ENCODE measurements at regions not wholly inside any gene's neighbourhood (a gene's known extent, or its start where the extent isn't known, plus 50 kb on each side); places are given as distances from the start of the nearest gene placed in this dataset.

- no peak overlapping the region for H3K27ac ChIP-seq (ENCODE audit: low read depth, low read length)
- H3K4me1 ChIP-seq (ENCODE audit: control insufficient read depth, insufficient read depth, low read length), result peaks cover 10% of the 10 kb centered on the region
- no peak overlapping the region for H3K4me3 ChIP-seq (ENCODE audit: low read depth, low read length)
- H3K27me3 ChIP-seq (ENCODE audit: control insufficient read depth, insufficient read depth, low read length), result no peaks in the 10 kb centered on the region
- no peaks in the 10 kb centered on the region for H3K9me3 ChIP-seq (ENCODE audit: control insufficient read depth, insufficient read depth, low read depth, low read length)
- H3K9ac ChIP-seq (ENCODE audit: low read length), result no peak overlapping the region
- H3K36me3 ChIP-seq (ENCODE audit: control insufficient read depth, insufficient read depth, low read length), result no peaks in the 10 kb centered on the region
These were observed 845.4 kb downstream of the HACE1 start for GRCh38 chr6:104014163-104014959.

- peaks cover 10% of the 10 kb centered on the region for H3K4me1 ChIP-seq (ENCODE audit: control insufficient read depth, insufficient read depth, low read length)
- no peaks in the 10 kb centered on the region for H3K36me3 ChIP-seq (ENCODE audit: control insufficient read depth, insufficient read depth, low read length)
- H3K9me3 ChIP-seq (ENCODE audit: control insufficient read depth, insufficient read depth, low read depth, low read length), result no peaks in the 10 kb centered on the region
- H3K9ac ChIP-seq (ENCODE audit: low read length), result no peak overlapping the region
- H3K4me3 ChIP-seq (ENCODE audit: low read depth, low read length), result no peak overlapping the region
- no peak overlapping the region for H3K27ac ChIP-seq (ENCODE audit: low read depth, low read length)
- H3K27me3 ChIP-seq (ENCODE audit: control insufficient read depth, insufficient read depth, low read length), result no peaks in the 10 kb centered on the region
These were observed 846.3 kb downstream of the HACE1 start for GRCh38 chr6:104013312-104013971.

- no peak overlapping the region for H3K27ac ChIP-seq (ENCODE audit: low read depth, low read length)
- H3K27me3 ChIP-seq (ENCODE audit: control insufficient read depth, insufficient read depth, low read length), result no peaks in the 10 kb centered on the region
- no peak overlapping the region for H3K9ac ChIP-seq (ENCODE audit: low read length)
- H3K4me3 ChIP-seq (ENCODE audit: low read depth, low read length), result no peak overlapping the region
- peaks cover 10% of the 10 kb centered on the region for H3K4me1 ChIP-seq (ENCODE audit: control insufficient read depth, insufficient read depth, low read length)
- H3K36me3 ChIP-seq (ENCODE audit: control insufficient read depth, insufficient read depth, low read length), result no peaks in the 10 kb centered on the region
- H3K9me3 ChIP-seq (ENCODE audit: control insufficient read depth, insufficient read depth, low read depth, low read length), result no peaks in the 10 kb centered on the region
These were observed 848.8 kb downstream of the HACE1 start for GRCh38 chr6:104010897-104011296.

- no peak overlapping the region for H3K27ac ChIP-seq (ENCODE audit: low read depth, low read length)
- no peak overlapping the region for H3K4me3 ChIP-seq (ENCODE audit: low read depth, low read length)
- no peak overlapping the region for H3K9ac ChIP-seq (ENCODE audit: low read length)
- H3K27me3 ChIP-seq (ENCODE audit: control insufficient read depth, insufficient read depth, low read length), result no peaks in the 10 kb centered on the region
- no peaks in the 10 kb centered on the region for H3K36me3 ChIP-seq (ENCODE audit: control insufficient read depth, insufficient read depth, low read length)
- no peaks in the 10 kb centered on the region for H3K9me3 ChIP-seq (ENCODE audit: control insufficient read depth, insufficient read depth, low read depth, low read length)
- H3K4me1 ChIP-seq (ENCODE audit: control insufficient read depth, insufficient read depth, low read length), result no peaks in the 10 kb centered on the region
These were observed 855.8 kb downstream of the HACE1 start for GRCh38 chr6:104003803-104004516.

- no peak overlapping the region for H3K4me3 ChIP-seq (ENCODE audit: low read depth, low read length)
- H3K27ac ChIP-seq (ENCODE audit: low read depth, low read length), result no peak overlapping the region
- no peaks in the 10 kb centered on the region for H3K27me3 ChIP-seq (ENCODE audit: control insufficient read depth, insufficient read depth, low read length)
These were observed 864.1 kb downstream of the HACE1 start for GRCh38 chr6:103995571-103995970.

GRCh38 chr6:103983860-103984259, 875.9 kb downstream of the HACE1 start:
- no peaks in the 10 kb centered on the region for H3K36me3 ChIP-seq (ENCODE audit: control insufficient read depth, insufficient read depth, low read length)
- no peaks in the 10 kb centered on the region for H3K4me1 ChIP-seq (ENCODE audit: control insufficient read depth, insufficient read depth, low read length)
- H3K27me3 ChIP-seq (ENCODE audit: control insufficient read depth, insufficient read depth, low read length), result no peaks in the 10 kb centered on the region
- H3K9ac ChIP-seq (ENCODE audit: low read length), result no peak overlapping the region
- no peak overlapping the region for H3K4me3 ChIP-seq (ENCODE audit: low read depth, low read length)
- no peaks in the 10 kb centered on the region for H3K9me3 ChIP-seq (ENCODE audit: control insufficient read depth, insufficient read depth, low read depth, low read length)
- no peak overlapping the region for H3K27ac ChIP-seq (ENCODE audit: low read depth, low read length)

More at GRCh38 chr6:103995571-103995970, 864.1 kb downstream of the HACE1 start:
- Histone ChIP-seq H3K9me3 (ENCODE audit: control insufficient read depth, insufficient read depth, low read depth, low read length) (no peaks in the 10 kb centered on the region), H3K9ac (ENCODE audit: low read length) (no peak overlapping the region), H3K4me1 (ENCODE audit: control insufficient read depth, insufficient read depth, low read length) (no peaks in the 10 kb centered on the region), H3K36me3 (ENCODE audit: control insufficient read depth, insufficient read depth, low read length) (no peaks in the 10 kb centered on the region)

- Histone ChIP-seq H3K9ac (ENCODE audit: low read length) (no peak overlapping the region), H3K27ac (ENCODE audit: low read depth, low read length) (no peak overlapping the region), H3K27me3 (ENCODE audit: control insufficient read depth, insufficient read depth, low read length) (no peaks in the 10 kb centered on the region), H3K9me3 (ENCODE audit: control insufficient read depth, insufficient read depth, low read depth, low read length) (no peaks in the 10 kb centered on the region), H3K4me1 (ENCODE audit: control insufficient read depth, insufficient read depth, low read length) (no peaks in the 10 kb centered on the region), H3K36me3 (ENCODE audit: control insufficient read depth, insufficient read depth, low read length) (no peaks in the 10 kb centered on the region), H3K4me3 (ENCODE audit: low read depth, low read length) (no peak overlapping the region)
These were observed 876.7 kb downstream of the HACE1 start for GRCh38 chr6:103983011-103983410.

- Histone ChIP-seq H3K9ac (ENCODE audit: low read length) (no peak overlapping the region), H3K9me3 (ENCODE audit: control insufficient read depth, insufficient read depth, low read depth, low read length) (no peaks in the 10 kb centered on the region), H3K36me3 (ENCODE audit: control insufficient read depth, insufficient read depth, low read length) (no peaks in the 10 kb centered on the region), H3K27ac (ENCODE audit: low read depth, low read length) (no peak overlapping the region), H3K27me3 (ENCODE audit: control insufficient read depth, insufficient read depth, low read length) (no peaks in the 10 kb centered on the region), H3K4me1 (ENCODE audit: control insufficient read depth, insufficient read depth, low read length) (no peaks in the 10 kb centered on the region), H3K4me3 (ENCODE audit: low read depth, low read length) (no peak overlapping the region)
These were observed 877.1 kb downstream of the HACE1 start for GRCh38 chr6:103982574-103982973.

- Histone ChIP-seq H3K9ac (ENCODE audit: low read length) (no peak overlapping the region), H3K4me1 (ENCODE audit: control insufficient read depth, insufficient read depth, low read length) (no peaks in the 10 kb centered on the region), H3K9me3 (ENCODE audit: control insufficient read depth, insufficient read depth, low read depth, low read length) (no peaks in the 10 kb centered on the region), H3K36me3 (ENCODE audit: control insufficient read depth, insufficient read depth, low read length) (no peaks in the 10 kb centered on the region), H3K27me3 (ENCODE audit: control insufficient read depth, insufficient read depth, low read length) (no peaks in the 10 kb centered on the region), H3K27ac (ENCODE audit: low read depth, low read length) (no peak overlapping the region), H3K4me3 (ENCODE audit: low read depth, low read length) (no peak overlapping the region)
These were observed 880.4 kb downstream of the HACE1 start for GRCh38 chr6:103979308-103979707.

- no peak overlapping the region for H3K27ac ChIP-seq (ENCODE audit: low read depth, low read length)
- H3K9ac ChIP-seq (ENCODE audit: low read length), result no peak overlapping the region
- H3K4me1 ChIP-seq (ENCODE audit: control insufficient read depth, insufficient read depth, low read length), result no peaks in the 10 kb centered on the region
- H3K9me3 ChIP-seq (ENCODE audit: control insufficient read depth, insufficient read depth, low read depth, low read length), result no peaks in the 10 kb centered on the region
- no peak overlapping the region for H3K4me3 ChIP-seq (ENCODE audit: low read depth, low read length)
- H3K36me3 ChIP-seq (ENCODE audit: control insufficient read depth, insufficient read depth, low read length), result no peaks in the 10 kb centered on the region
- H3K27me3 ChIP-seq (ENCODE audit: control insufficient read depth, insufficient read depth, low read length), result no peaks in the 10 kb centered on the region
These were observed 922.3 kb downstream of the HACE1 start for GRCh38 chr6:103937389-103937788.

- H3K9me3 ChIP-seq (ENCODE audit: control insufficient read depth, insufficient read depth, low read depth, low read length), result 0 out of 2 replicates have a peak, but pooled peaks cover 8% of the 10 kb centered on the region
- H3K9ac ChIP-seq (ENCODE audit: low read length), result no peak overlapping the region
- no peak overlapping the region for H3K27ac ChIP-seq (ENCODE audit: low read depth, low read length)
- no peak overlapping the region for H3K4me3 ChIP-seq (ENCODE audit: low read depth, low read length)
- H3K27me3 ChIP-seq (ENCODE audit: control insufficient read depth, insufficient read depth, low read length), result no peaks in the 10 kb centered on the region
- no peaks in the 10 kb centered on the region for H3K4me1 ChIP-seq (ENCODE audit: control insufficient read depth, insufficient read depth, low read length)
- no peaks in the 10 kb centered on the region for H3K36me3 ChIP-seq (ENCODE audit: control insufficient read depth, insufficient read depth, low read length)
These were observed 934.4 kb downstream of the HACE1 start for GRCh38 chr6:103925317-103925716.

Measured in HUES6 (cell line).